OCI-LY7 (cell line): ENCODE measurements at regions not wholly inside any gene's neighbourhood (a gene's known extent, or its start where the extent isn't known, plus 50 kb on each side); places are given as distances from the start of the nearest gene placed in this dataset.

ENCODE experiments used
- BruUV-seq: library from RNA; stranded (reverse); fragments of 400-500 nt; replicated peaks from 2 replicates; lab custom pipeline; 2021; lab: Mats Ljungman, UMichigan
- CTCF ChIA-PET: fragments of 300-600 bp; sonication (Branson Sonifier 250); formaldehyde crosslinking; loops from one replicate; lab custom pipeline; 2022; ENCODE audit warnings: antibody characterized with exemption; ENCODE audit not compliant: unreplicated experiment; lab: Charles Lee
- POLR2A ChIA-PET: fragments of 300-600 bp; sonication (Branson Sonifier 250); formaldehyde crosslinking; loops from one replicate; lab custom pipeline; 2022; ENCODE audit warnings: antibody characterized with exemption; lab: Charles Lee
- DNase-seq: peaks from one replicate; pipeline ENCODE4 v3.0.0-alpha.2; 2015; ENCODE audit warnings: low spot score
- H2AFZ ChIP-seq: fragments of 200-600 bp; sonication (generic), shearing (Covaris generic); 2 replicates; pipeline ENCODE4 v1.6.1; 2014; ENCODE audit warnings: mild to moderate bottlenecking, antibody characterized with exemption, low read length, moderate library complexity
- H3K27ac ChIP-seq: fragments of 200-600 bp; sonication (generic); 2 replicates; pipeline ENCODE4 v1.5.1; 2014; ENCODE audit warnings: mixed run types, low read depth, mild to moderate bottlenecking, moderate library complexity, low read length, inconsistent platforms; ENCODE audit not compliant: poor library complexity, severe bottlenecking
- H3K36me3 ChIP-seq: fragments of 200-600 bp; sonication (generic); 2 replicates; pipeline ENCODE4 v1.6.1; 2014; ENCODE audit warnings: mild to moderate bottlenecking, antibody characterized with exemption, low read length, moderate library complexity, mixed read lengths; ENCODE audit not compliant: insufficient read depth
- H3K4me1 ChIP-seq: fragments of 200-600 bp; sonication (generic); 2 replicates; pipeline ENCODE4 v1.5.1; 2014; ENCODE audit warnings: mild to moderate bottlenecking, low read length; ENCODE audit not compliant: insufficient read depth, poor library complexity, severe bottlenecking
- H3K4me2 ChIP-seq: fragments of 200-600 bp; sonication (generic); 2 replicates; pipeline ENCODE4 v1.6.1; 2014; ENCODE audit warnings: mild to moderate bottlenecking, low read length
- H3K4me3 ChIP-seq: fragments of 200-600 bp; sonication (generic); 2 replicates; pipeline ENCODE4 v1.5.1; 2014; ENCODE audit warnings: mild to moderate bottlenecking, low read depth, low read length; ENCODE audit not compliant: poor library complexity, severe bottlenecking
- H3K79me2 ChIP-seq: fragments of 200-600 bp; sonication (generic); 2 replicates; pipeline ENCODE4 v1.6.1; 2016; ENCODE audit warnings: low read depth, mild to moderate bottlenecking, low read length, moderate library complexity, mixed read lengths; ENCODE audit not compliant: insufficient read depth
- H3K9me2 ChIP-seq: fragments of 200-600 bp; sonication (generic); 2 replicates; pipeline ENCODE4 v1.6.1; 2016; ENCODE audit warnings: mild to moderate bottlenecking, low read length, mixed read lengths; ENCODE audit not compliant: insufficient read depth
- H3K9me3 ChIP-seq: fragments of 200-600 bp; sonication (generic); 2 replicates; pipeline ENCODE4 v1.6.1; 2014; ENCODE audit warnings: mild to moderate bottlenecking, mixed run types, low read length, mixed read lengths
- H4K20me1 ChIP-seq: fragments of 200-600 bp; sonication (generic); 2 replicates; pipeline ENCODE4 v1.6.1; 2014; ENCODE audit warnings: mild to moderate bottlenecking, antibody characterized with exemption, low read length, moderate library complexity, mixed read lengths; ENCODE audit not compliant: insufficient read depth
- EZH2phosphoT487 ChIP-seq: fragments of 200-600 bp; sonication (generic); IDR thresholded peaks from 2 replicates; pipeline ENCODE4 v1.6.1; 2018; ENCODE audit warnings: low read depth, borderline replicate concordance, mild to moderate bottlenecking, mixed run types, antibody characterized with exemption, low read length, moderate library complexity, mixed read lengths
- intact Hi-C: fragments of 100-400 bp; cut with micrococcal nuclease; formaldehyde crosslinking; loops from one replicate; pipeline ENCODE4 v1.10.0; 2022; ENCODE audit not compliant: unreplicated experiment
- TF ChIP-seq, protein P1 (sequence below): fragments of 200-600 bp; sonication (generic); conservative IDR thresholded peaks from 2 replicates; pipeline ENCODE4 v1.5.1; 2014; ENCODE audit warnings: mild to moderate bottlenecking, antibody characterized with exemption, low read length, moderate library complexity, mixed read lengths

DNA sequence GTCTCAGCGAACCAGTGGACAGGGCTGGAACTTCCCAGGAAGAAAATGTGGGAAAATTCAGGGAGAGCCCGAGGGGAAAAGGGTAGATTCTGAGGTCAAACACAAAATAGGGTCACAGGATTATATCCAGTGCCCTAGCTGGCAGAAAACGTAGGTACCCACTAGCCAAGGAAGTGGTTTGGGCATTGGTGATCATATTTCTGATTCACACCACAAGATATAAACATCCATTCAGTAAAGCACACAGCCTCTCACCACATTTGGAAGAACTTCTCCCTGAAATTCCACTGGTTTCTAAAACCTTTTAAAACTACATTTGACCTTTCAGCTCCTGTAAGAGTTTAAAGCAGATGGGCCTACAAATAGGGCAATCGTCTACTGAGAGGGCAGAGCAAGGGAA lies 186.9 kb downstream of the TTC32 start:
- TF ChIP-seq, protein P1, sequence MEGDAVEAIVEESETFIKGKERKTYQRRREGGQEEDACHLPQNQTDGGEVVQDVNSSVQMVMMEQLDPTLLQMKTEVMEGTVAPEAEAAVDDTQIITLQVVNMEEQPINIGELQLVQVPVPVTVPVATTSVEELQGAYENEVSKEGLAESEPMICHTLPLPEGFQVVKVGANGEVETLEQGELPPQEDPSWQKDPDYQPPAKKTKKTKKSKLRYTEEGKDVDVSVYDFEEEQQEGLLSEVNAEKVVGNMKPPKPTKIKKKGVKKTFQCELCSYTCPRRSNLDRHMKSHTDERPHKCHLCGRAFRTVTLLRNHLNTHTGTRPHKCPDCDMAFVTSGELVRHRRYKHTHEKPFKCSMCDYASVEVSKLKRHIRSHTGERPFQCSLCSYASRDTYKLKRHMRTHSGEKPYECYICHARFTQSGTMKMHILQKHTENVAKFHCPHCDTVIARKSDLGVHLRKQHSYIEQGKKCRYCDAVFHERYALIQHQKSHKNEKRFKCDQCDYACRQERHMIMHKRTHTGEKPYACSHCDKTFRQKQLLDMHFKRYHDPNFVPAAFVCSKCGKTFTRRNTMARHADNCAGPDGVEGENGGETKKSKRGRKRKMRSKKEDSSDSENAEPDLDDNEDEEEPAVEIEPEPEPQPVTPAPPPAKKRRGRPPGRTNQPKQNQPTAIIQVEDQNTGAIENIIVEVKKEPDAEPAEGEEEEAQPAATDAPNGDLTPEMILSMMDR = no peak
- DNase-seq = no peak
- BruUV-seq = no TSS peak
- no peak overlapping the region for H3K27ac ChIP-seq
- ChIA-PET CTCF (interaction anchor here (1.2 kb wide), 1 partner anchor 8 kb away, joined by 3 read pairs; no protein-coding TSS in a partner anchor), POLR2A (no interaction called here)
- no peaks in the 10 kb centered on the region for H3K9me3 ChIP-seq
- H3K4me2 ChIP-seq = no peak overlapping the region
- no peaks in the 10 kb centered on the region for H3K9me2 ChIP-seq
- H4K20me1 ChIP-seq = no peaks in the 10 kb centered on the region
- no peaks in the 10 kb centered on the region for H3K36me3 ChIP-seq
- intact Hi-C loops = no loop called here
- H3K4me3 ChIP-seq = no peak overlapping the region
- H2AFZ ChIP-seq = no peak overlapping the region
- no peaks in the 10 kb centered on the region for H3K79me2 ChIP-seq
- no peaks in the 10 kb centered on the region for H3K4me1 ChIP-seq

DNA sequence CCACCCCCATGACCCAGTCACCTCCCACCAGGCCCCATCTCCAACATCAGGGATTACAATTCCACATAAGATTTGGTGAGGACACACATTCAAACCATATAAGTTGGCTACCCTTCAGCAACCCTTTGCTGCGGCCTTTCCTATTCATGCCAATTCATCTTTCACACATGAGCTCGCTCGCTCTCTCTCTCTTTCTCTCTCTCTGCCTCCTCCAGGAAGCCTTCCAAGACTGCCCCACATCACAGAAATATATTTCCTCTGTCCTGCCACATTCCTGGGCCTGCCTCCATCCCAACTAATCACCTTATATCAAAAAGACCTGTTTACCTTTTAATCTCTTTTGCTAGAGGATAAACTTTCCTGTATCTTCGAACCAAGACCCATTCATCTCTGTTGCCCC lies 188.9 kb downstream of the TTC32 start:
- Histone ChIP-seq H3K4me1 (no peaks in the 10 kb centered on the region), H3K79me2 (no peaks in the 10 kb centered on the region), H4K20me1 (no peaks in the 10 kb centered on the region), H3K4me3 (no peak overlapping the region), H2AFZ (no peak overlapping the region), H3K36me3 (no peaks in the 10 kb centered on the region), H3K9me2 (no peaks in the 10 kb centered on the region), H3K4me2 (no peak overlapping the region), H3K9me3 (no peaks in the 10 kb centered on the region), H3K27ac (no peak overlapping the region)
- intact Hi-C loops = no loop called here
- no peak for DNase-seq
- POLR2A ChIA-PET = no interaction called here
- no TSS peak for BruUV-seq
- CTCF ChIA-PET = no interaction called here
- TF ChIP-seq, protein P1 = no peak
- no peak for TF ChIP-seq EZH2phosphoT487

- ChIA-PET POLR2A (no interaction called here), CTCF (no interaction called here)
- no TSS peak for BruUV-seq
- no peak for TF ChIP-seq EZH2phosphoT487
- TF ChIP-seq, protein P1 = no peak
- Histone ChIP-seq H3K9me3 (no peaks in the 10 kb centered on the region), H3K79me2 (no peaks in the 10 kb centered on the region), H3K36me3 (no peaks in the 10 kb centered on the region), H3K4me2 (no peak overlapping the region), H3K4me1 (no peaks in the 10 kb centered on the region), H4K20me1 (no peaks in the 10 kb centered on the region), H3K27ac (no peak overlapping the region), H3K9me2 (no peaks in the 10 kb centered on the region), H3K4me3 (no peak overlapping the region), H2AFZ (no peak overlapping the region)
- no peak for DNase-seq
- intact Hi-C loops = no loop called here
These were observed 190.1 kb downstream of the TTC32 start for GRCh38 chr2:19711470-19712372.
